GM12864 (cell line): ENCODE measurements at regions not wholly inside any gene's neighbourhood (a gene's known extent, or its start where the extent isn't known, plus 50 kb on each side); places are given as distances from the start of the nearest gene placed in this dataset.
"Not testable (repeated sequence)": the region's sequence is repeated elsewhere in the genome, so short reads cannot be mapped to it uniquely, and the experiment has no call there.

ENCODE experiments used
- DNase-seq: peaks from one replicate; pipeline ENCODE4 v3.0.0-alpha.2; 2011; ENCODE audit warnings: low read depth
- H3K4me3 ChIP-seq: 2 replicates; pipeline ENCODE4 v1.5.1; 2011; ENCODE audit warnings: mild to moderate bottlenecking, low read depth, low read length, control low read depth
- CTCF ChIP-seq: IDR thresholded peaks from 2 replicates; pipeline ENCODE4 v1.5.1; 2011; ENCODE audit warnings: low read depth, mild to moderate bottlenecking, moderate library complexity, low read length, control low read depth, inconsistent platforms; ENCODE audit errors: missing control alignments

GRCh38 chr13:109938255-109938936 is 152.0 kb upstream of the IRS2 start:
- TF ChIP-seq CTCF: no peak
- DNase-seq: no peak
- no peak overlapping the region for H3K4me3 ChIP-seq

- DNase-seq, H3K4me3 ChIP-seq: not testable (repeated sequence)
These were observed 148.1 kb upstream of the IRS2 start for GRCh38 chr13:109934520-109934919.

- no peak for DNase-seq
- no peak for TF ChIP-seq CTCF
These were observed 147.1 kb upstream of the IRS2 start for GRCh38 chr13:109933476-109933875.

GRCh38 chr13:109924376-109924775 is 138.0 kb upstream of the IRS2 start:
- DNase-seq: no peak
- no peak overlapping the region for H3K4me3 ChIP-seq
- no peak for TF ChIP-seq CTCF

More at GRCh38 chr13:109933476-109933875, 147.1 kb upstream of the IRS2 start:
- H3K4me3 ChIP-seq: no peak overlapping the region

- TF ChIP-seq CTCF: no peak
- no peak for DNase-seq
- no peak overlapping the region for H3K4me3 ChIP-seq
These were observed 136.1 kb upstream of the IRS2 start for GRCh38 chr13:109922518-109922917.

- no peak for DNase-seq
- no peak overlapping the region for H3K4me3 ChIP-seq
- TF ChIP-seq CTCF: no peak
These were observed 133.5 kb upstream of the IRS2 start for GRCh38 chr13:109919715-109920375.

GRCh38 chr13:109918179-109918711 is 131.9 kb upstream of the IRS2 start:
- TF ChIP-seq CTCF: no peak
- H3K4me3 ChIP-seq: no peak overlapping the region
- DNase-seq: no peak
